ENCODE measurements at regions not wholly inside any gene's neighbourhood (a gene's known extent, or its start where the extent isn't known, plus 50 kb on each side); places are given as distances from the start of the nearest gene placed in this dataset.
"Not testable (repeated sequence)": the region's sequence is repeated elsewhere in the genome, so short reads cannot be mapped to it uniquely, and the experiment has no call there.

- DNase-seq (ENCODE audit: low spot score) = not testable (repeated sequence)
Measured at GRCh38 chr5:106246044-106246745, 1424.5 kb downstream of the EFNA5 start.

DNA sequence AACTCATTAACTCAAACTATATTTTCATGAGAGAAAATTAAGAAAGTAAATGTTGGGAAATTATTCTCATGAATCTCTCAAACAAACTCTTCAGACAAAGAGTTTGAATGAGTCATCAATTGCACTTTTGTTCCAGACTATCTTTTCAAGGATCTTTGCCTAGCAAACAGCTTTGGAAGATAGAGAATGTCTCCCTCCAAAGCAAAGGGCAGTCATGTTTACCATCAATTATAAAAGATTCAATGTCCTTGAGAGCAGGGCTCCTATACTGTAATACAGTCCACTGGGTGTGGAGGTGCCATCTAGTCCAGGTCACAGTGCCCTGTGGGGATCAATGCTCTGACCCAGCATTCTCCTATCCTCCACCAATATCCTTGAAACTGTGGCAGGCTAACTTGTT is 1429.3 kb downstream of the EFNA5 start:
- no peak for DNase-seq (ENCODE audit: low spot score)

DNA sequence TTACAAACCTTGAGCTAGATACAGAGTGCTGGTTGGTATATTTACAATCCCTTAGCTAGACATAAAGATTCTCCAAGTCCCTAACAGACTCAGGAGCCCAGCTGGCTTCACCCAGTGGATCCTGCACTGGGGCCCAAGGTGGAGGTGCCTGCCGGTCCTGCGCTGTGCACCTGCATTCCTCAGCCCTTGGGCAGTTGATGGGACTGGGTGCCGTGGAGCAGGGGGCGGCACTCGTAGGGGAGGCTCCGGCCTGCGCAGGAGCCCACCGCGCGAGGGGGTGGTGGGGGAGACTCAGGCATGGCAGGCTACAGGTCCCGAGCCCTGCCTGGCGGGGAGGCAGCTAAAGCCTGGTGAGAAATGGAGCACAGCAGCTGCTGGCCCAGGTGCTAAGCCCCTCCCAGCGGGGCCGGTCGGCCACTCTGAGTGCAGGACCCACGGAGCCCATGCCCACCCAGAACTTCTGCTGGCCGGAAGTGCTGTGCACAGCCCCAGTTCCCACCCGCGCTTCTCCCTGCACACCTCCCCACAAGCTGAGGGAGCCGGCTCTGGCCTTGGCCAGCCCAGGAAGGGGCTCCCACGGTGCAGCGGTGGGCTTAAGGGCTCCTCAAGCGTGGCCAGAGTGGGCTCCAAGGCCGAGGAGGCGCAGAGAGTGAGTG is 1464.7 kb downstream of the EFNA5 start:
- DNase-seq (ENCODE audit: low spot score) = no peak

DNA sequence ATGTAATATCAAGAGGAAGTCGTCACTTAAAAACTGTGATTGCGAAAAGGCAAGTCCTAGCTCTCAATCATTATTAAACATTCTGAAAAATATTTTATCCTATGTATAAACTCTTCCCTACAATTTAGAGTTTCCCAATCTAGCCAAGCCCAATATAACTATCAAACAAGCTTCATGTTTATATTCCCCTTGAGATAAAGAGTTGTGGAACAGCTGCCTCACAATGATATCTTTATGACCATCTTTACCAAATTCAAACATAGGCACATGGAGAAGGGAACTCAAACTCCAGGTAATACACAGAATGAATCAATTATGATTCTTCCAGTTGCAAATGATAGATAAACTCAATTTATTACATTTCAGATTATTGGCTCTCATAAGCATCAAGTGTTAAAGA is 1468.7 kb downstream of the EFNA5 start:
- DNase-seq (ENCODE audit: low spot score) = no peak

- no peak for DNase-seq (ENCODE audit: low spot score)
Measured at GRCh38 chr5:106200971-106201370, 1469.8 kb downstream of the EFNA5 start.

GRCh38 chr5:106195679-106196474 is 1474.9 kb downstream of the EFNA5 start:
- no peak for DNase-seq (ENCODE audit: low spot score)

DNA sequence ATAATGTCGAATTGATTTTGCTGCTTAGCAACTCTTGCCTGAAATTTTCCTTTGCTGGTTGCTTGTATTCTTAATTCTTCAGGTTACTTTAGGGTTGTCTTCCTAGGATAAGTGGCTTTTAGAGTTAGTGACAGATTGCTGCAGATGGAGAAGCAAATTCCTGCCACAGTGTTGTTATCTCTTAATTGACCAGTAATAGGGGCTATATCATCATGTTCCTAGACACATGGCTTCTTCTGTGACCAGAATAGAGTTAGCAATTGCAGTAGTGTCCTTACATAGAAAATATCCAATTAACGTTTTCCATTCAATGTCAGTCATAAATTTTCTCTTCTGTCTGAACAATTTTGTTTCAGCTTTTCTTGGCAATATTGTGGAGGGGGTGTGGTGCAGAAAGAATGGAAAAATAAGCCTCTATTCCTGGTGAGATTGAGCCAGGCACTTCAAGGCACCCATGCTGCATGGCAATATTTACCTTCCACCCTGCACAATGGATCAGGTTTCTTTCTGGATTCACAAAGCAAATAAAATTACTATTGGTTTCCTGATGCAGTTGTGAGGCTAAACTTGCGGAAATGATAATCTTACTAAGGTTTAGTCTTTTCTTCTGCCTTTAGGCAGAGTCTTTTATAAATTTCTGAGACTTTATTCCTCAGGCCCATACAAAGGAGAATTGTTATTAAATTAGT is 1481.5 kb downstream of the EFNA5 start:
- DNase-seq (ENCODE audit: low spot score) = no peak

DNA sequence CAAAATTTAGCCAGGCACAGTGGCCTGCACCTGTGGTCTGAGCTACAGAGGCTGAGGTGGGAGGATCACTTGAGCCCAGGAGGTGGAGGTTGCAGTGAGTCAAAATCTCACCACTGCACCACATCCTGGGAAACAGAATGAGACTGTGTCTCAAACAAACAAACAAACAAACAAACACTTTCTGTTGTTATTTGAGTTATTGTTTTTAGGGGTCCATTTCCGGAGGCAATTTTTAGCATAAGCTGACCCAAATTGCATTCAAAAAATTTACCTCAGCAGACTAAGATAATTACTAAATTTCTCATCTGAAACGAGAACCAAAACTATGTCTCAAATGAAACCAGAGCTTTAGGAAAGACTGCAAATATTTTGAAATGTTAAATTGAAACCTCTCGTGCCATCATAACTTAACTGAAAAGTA is 1485.1 kb downstream of the EFNA5 start:
- DNase-seq (ENCODE audit: low spot score) = no peak

GRCh38 chr5:106174903-106175302 is 1495.8 kb downstream of the EFNA5 start:
- DNase-seq (ENCODE audit: low spot score) = no peak

DNA sequence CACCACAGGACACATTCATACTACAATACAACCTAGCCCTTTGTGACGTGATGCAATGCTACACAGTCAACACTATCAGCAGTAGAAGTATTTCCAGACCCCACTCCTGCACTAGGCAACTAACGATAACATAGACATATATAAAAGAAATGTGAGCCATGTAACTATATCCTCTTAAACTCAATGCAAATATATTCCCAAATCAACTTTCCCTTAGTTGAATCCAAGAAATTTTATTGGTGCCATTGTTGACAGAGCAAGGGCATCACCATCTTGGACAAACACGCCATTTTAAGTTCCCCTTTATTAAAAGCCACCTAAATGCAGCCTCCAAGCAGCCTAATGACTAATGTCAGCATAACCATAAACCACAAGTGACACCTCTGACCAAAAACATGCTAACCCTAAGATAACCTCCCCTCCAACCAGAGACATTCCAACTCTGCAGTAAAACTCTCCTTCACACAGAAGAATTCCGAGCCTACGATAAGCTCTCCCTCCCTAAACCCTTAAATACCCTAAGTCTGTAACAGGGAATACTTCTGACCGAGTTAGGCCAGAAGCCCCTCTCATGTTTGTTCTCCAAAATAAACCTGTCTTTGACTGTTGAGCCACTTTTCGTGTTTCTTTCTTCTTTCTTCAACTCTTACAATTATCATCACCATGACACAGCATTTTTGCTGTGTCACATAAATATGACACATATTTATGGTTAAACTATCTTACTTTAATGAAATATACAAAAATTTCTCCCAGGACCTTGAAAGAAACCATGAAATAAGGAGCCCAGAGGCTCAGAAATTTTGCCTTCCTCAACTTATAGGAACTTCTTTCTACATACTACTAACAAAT is 1497.8 kb downstream of the EFNA5 start:
- no peak for DNase-seq (ENCODE audit: low spot score)

GRCh38 chr5:106171708-106172107 is 1499.0 kb downstream of the EFNA5 start:
- DNase-seq (ENCODE audit: low spot score) = peak; percentile 4

GRCh38 chr5:106171132-106171531 is 1499.6 kb downstream of the EFNA5 start:
- DNase-seq (ENCODE audit: low spot score) = no peak

DNA sequence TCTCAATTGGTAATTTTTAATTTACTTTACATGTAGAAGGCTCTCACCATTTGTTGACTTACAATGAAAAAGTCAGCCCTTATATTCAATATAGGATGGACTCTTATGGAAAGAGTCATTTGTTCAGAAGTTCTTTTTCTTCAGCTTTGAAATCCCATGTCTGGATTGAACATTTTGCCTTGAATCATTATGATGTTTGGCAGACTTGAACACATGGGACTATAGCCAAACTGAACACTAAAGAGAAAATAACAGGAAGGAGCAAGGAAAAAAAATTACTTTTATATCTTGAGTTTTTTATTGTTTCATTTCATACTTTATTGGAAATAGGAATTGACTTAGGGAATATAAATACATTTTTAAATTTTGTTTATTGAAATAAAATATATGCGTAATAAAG is 1503.0 kb downstream of the EFNA5 start:
- no peak for DNase-seq (ENCODE audit: low spot score)

DNA sequence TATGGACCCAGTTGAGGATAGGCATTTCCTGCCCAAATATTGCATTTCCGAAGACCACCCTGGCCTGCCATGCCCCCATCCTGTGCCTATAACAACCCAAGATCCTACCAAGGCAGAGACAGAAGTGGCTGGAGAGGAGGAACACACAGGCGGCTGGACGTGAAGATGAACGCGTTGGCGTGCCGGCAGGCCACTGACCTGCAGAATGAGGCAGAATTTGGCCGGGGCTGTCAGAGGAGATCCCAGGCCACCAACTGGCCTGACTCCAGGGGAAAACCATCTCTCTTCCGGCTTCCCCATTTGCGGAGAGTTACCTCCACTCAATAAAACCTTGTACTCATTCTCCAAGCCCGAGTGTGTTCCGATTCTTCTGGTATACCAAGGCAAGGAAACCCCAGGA is 1507.5 kb downstream of the EFNA5 start:
- DNase-seq (ENCODE audit: low spot score) = no peak

DNA sequence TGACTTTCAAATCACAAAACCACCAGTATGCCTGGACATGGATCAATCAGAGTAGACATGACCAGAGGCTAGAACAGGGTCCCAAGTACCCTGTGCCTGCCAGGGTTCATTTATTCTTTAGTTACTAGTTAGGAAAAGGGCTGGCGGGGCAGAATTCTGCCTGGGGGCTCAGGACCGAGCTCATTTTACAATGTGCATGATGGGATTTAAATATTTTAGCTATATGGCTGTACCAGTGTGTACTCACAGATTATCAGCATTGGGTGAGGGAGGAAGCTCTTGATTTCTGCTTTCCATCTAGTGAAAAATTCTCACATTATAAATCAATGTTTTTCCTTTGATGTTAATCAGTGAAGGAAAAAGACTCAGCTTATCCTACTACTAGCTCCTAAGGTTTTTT is 1511.1 kb downstream of the EFNA5 start:
- DNase-seq (ENCODE audit: low spot score) = no peak

DNA sequence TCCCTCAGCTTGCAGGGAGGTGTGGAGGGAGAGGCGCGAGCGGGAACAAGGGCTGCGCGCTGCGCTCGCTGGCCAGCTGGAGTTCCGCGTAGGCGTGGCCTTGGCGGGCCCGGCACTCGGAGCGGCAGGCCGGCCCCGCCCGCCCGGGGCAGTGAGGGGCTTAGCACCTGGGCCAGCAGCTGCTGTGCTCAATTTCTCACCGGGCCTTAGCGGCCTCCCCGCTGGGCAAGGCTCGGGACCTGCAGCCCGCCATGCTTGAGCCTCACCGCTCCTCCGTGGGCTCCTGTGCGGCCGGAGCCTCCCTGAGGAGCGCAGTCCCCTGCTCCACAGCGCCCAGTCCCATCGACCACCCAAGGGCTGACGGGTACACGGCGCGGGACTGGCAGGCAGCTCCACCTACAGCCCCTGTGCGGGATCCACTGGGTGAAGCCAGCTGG is 1516.4 kb downstream of the EFNA5 start:
- no peak for DNase-seq (ENCODE audit: low spot score)

DNA sequence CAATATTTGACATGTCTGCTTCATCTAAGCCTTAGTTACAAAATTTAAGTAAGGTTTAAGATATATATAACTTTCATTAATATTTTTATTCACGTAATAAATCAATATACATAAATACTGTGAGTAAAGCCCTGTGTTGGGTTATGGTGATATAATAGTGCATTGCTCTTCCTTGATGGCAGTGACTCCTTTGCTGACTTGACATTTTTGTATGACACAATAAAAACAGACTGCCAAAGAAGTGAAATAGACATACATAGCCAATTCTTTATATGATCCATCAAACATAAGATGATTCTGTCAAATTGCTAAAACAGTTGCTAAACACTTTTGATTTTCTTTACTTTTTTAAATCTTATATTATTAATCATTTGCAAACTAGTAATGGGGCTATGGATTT is 1518.2 kb downstream of the EFNA5 start:
- DNase-seq (ENCODE audit: low spot score) = no peak

GRCh38 chr5:106142116-106142515 is 1528.6 kb downstream of the EFNA5 start:
- no peak for DNase-seq (ENCODE audit: low spot score)

DNA sequence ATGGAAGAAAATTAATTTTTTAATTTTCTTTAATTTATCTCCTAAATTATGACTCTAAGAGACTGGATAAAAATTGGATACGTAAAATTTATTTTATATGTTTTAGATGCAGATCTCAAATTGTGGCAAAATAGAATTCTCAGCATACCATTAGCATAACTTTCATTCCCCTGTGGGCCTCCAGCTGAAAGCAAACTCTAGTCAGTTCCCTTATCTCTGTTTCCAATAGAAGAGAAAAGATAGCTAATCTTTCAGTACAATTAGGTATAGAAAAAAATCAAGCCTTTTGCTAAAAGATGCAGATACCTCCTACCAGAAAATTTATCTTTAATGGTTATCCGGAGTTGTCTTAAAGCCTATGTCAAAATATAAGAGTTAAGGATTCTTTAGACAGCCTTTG is 1530.6 kb downstream of the EFNA5 start:
- DNase-seq (ENCODE audit: low spot score) = no peak

- DNase-seq (ENCODE audit: low spot score) = no peak
Measured at GRCh38 chr5:106136061-106136460, 1534.7 kb downstream of the EFNA5 start.

DNA sequence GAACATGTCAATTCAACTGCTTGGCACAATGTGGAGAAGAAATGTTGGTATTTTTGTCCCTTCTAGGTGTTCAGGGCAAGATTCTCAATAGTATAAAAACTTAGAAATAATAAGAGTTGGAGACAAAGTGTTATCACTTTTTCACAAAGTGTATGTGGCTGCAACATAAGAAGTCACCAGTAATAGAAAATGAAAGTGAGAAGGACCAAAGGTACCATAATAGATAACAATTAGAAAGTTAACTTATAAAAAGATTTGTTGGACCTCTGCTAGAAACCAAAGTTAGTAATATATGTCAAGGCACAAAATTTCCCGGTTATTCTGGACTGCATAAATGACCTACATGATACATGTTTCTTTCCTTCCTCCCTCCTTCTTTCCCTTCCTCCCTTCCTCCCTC is 1535.3 kb downstream of the EFNA5 start:
- DNase-seq (ENCODE audit: low spot score) = no peak

DNA sequence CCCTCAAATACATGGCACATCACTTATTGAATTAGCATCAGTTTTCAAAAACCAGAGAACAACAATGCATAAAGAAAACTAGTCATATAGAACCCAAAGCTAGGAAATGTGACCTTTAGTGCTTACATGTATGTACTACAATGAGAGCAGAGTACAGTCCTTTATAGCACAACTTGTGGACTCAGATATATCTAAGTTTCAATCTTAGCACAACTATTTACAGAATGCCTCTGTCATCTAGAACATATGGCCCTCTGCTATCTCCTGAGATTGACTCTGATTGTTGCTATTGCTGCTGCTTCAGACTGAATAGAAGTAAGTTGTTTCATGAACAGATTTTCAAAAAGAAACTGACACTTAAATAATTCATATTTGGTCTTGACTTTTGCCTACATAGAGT is 1536.2 kb downstream of the EFNA5 start:
- DNase-seq (ENCODE audit: low spot score) = no peak
